ENCODE measurements at regions not wholly inside any gene's neighbourhood (a gene's known extent, or its start where the extent isn't known, plus 50 kb on each side); places are given as distances from the start of the nearest gene placed in this dataset.

DNA sequence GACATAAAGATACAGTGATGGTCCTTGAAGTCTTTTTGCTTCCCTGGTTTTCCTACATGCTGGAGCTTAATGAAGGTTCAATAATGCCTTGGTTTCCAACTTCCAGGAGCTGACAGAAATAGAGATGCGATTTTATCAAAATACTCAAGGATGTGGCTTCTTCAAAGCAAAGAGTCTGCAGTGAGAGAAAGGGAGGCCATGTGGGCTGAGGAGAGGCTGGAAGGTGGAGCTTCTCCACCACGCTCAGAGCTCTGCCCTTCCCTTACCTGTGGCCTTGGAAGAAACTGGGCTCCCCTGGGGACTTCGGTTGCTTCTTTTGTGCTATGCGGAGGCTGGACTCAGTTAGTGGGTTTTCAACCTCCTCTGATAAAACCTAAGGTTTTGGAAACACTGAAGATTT, 175.0 kb upstream of the APCDD1 start:
- Mint-ChIP-seq H3K4me3 (no peak overlapping the region), H3K9me3 (no peaks in the 10 kb centered on the region), H3K36me3 (ENCODE audit: insufficient read depth in 1 of 3, low read depth in 3 of 3) (no peaks in the 10 kb centered on the region), H3K27me3 (ENCODE audit: low read depth) (0 out of 2 replicates have a peak, but pooled peaks cover 1% of the 10 kb centered on the region), H3K4me1 (peaks cover 8 to 12% of the 10 kb centered on the region in 2 experiments), H3K27ac (no peak overlapping the region)
- Histone ChIP-seq H2BK120ac (ENCODE audit: low read depth, low read length, poor library complexity, severe bottlenecking) (no peak overlapping the region), H2BK15ac (ENCODE audit: low read depth, low read length) (no peak overlapping the region), H2AK5ac (ENCODE audit: insufficient read length, low read length) (no peak overlapping the region), H3K4me1 (ENCODE audit: insufficient read depth, low read length) (no peaks in the 10 kb centered on the region), H3K4me2 (ENCODE audit: insufficient read depth, insufficient read length, low read length) (no peak overlapping the region), H2BK12ac (ENCODE audit: insufficient read length, low read depth, low read length) (no peak overlapping the region), H3K4ac (ENCODE audit: low read depth, low read length) (no peak overlapping the region), H3K14ac (ENCODE audit: insufficient read depth, low read length) (no peak overlapping the region), H3K79me1 (ENCODE audit: insufficient read depth, low read depth, low read length, poor library complexity, severe bottlenecking) (no peaks in the 10 kb centered on the region), H3K79me2 (ENCODE audit: insufficient read depth, low read length) (no peaks in the 10 kb centered on the region), H3K9me3 (ENCODE audit: control insufficient read depth, low read depth, low read length) (no peaks in the 10 kb centered on the region), H3K23ac (ENCODE audit: insufficient read length, low read depth, low read length) (no peak overlapping the region), H4K91ac (ENCODE audit: insufficient read length, low read depth, low read length) (no peak overlapping the region), H2AFZ (ENCODE audit: low read length) (no peak overlapping the region), H4K5ac (ENCODE audit: insufficient read length, low read depth, low read length) (no peak overlapping the region), H2BK5ac (ENCODE audit: insufficient read length, low read length) (no peak overlapping the region), H4K8ac (replicated peaks; ENCODE audit: insufficient read length, low read depth, low read length) (no peak overlapping the region), H2BK20ac (ENCODE audit: low read depth, low read length, poor library complexity, severe bottlenecking) (no peak overlapping the region), H3T11ph (ENCODE audit: low read length) (no peak overlapping the region), H3K18ac (ENCODE audit: insufficient read length, low read depth, low read length) (no peak overlapping the region), H3K9ac (ENCODE audit: extremely low read depth, insufficient read length, low read length) (no peak overlapping the region), H3K27ac (ENCODE audit: insufficient read length, low read depth, low read length) (no peak overlapping the region), H3K27me3 (ENCODE audit: insufficient read depth, low read length) (no peaks in the 10 kb centered on the region), H4K20me1 (ENCODE audit: control insufficient read depth, insufficient read depth, insufficient read length) (no peaks in the 10 kb centered on the region), H3K23me2 (ENCODE audit: insufficient read length, low read depth, low read length, poor library complexity, severe bottlenecking) (no peaks in the 10 kb centered on the region), H3K56ac (ENCODE audit: insufficient read length, low read depth, low read length) (no peak overlapping the region)
- no CpG with 5 or more reads among the region's 4 CpGs for WGBS (ENCODE audit: extremely low coverage, insufficient read length, low lambda C conversion rate)
- no peak for DNase-seq
- TF ChIP-seq, protein P1, sequence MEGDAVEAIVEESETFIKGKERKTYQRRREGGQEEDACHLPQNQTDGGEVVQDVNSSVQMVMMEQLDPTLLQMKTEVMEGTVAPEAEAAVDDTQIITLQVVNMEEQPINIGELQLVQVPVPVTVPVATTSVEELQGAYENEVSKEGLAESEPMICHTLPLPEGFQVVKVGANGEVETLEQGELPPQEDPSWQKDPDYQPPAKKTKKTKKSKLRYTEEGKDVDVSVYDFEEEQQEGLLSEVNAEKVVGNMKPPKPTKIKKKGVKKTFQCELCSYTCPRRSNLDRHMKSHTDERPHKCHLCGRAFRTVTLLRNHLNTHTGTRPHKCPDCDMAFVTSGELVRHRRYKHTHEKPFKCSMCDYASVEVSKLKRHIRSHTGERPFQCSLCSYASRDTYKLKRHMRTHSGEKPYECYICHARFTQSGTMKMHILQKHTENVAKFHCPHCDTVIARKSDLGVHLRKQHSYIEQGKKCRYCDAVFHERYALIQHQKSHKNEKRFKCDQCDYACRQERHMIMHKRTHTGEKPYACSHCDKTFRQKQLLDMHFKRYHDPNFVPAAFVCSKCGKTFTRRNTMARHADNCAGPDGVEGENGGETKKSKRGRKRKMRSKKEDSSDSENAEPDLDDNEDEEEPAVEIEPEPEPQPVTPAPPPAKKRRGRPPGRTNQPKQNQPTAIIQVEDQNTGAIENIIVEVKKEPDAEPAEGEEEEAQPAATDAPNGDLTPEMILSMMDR (conservative IDR thresholded peaks at IDR 0.05), result no peak

Data from H9 (cell line).